PC-9 (cell line): ENCODE measurements at regions not wholly inside any gene's neighbourhood (a gene's known extent, or its start where the extent isn't known, plus 50 kb on each side); places are given as distances from the start of the nearest gene placed in this dataset.

Source experiments
- BruUV-seq: library from RNA; stranded (reverse); fragments of 400-500 nt; replicated peaks from 2 replicates; lab custom pipeline; 2021; lab: Mats Ljungman, UMichigan
- CTCF ChIA-PET: fragments of 300-600 bp; sonication (Branson Sonifier 250); formaldehyde crosslinking; loops from one replicate; lab custom pipeline; 2022; ENCODE audit warnings: antibody characterized with exemption; lab: Charles Lee
- POLR2A ChIA-PET: fragments of 300-600 bp; sonication (Branson Sonifier 250); formaldehyde crosslinking; loops from one replicate; lab custom pipeline; 2022; ENCODE audit warnings: antibody characterized with exemption; ENCODE audit not compliant: unreplicated experiment; lab: Charles Lee
- DNase-seq, 2 experiments: peaks; one replicate each; pipeline versions ENCODE4 v3.0.0 to v3.0.0-alpha.2; 2015 to 2022; ENCODE audit warnings: mixed read lengths in 1 of 2
- H2AFZ ChIP-seq: fragments of 200-600 bp; sonication (generic); 2 replicates; pipeline ENCODE4 v1.8.1; 2017; ENCODE audit warnings: antibody characterized with exemption
- H3F3A ChIP-seq: fragments of 200-600 bp; sonication (generic); 2 replicates; pipeline ENCODE4 v1.8.1; 2017; ENCODE audit warnings: antibody characterized with exemption, mild to moderate bottlenecking, low read depth; ENCODE audit not compliant: insufficient read depth
- H3K27ac ChIP-seq: fragments of 200-600 bp; sonication (generic); 2 replicates; pipeline ENCODE4 v1.6.1; 2016; ENCODE audit warnings: mixed run types
- H3K27me3 ChIP-seq: fragments of 200-600 bp; sonication (generic); 2 replicates; pipeline ENCODE4 v1.6.1; 2016; ENCODE audit warnings: low read depth, mixed run types; ENCODE audit not compliant: insufficient read depth
- H3K36me3 ChIP-seq: fragments of 200-600 bp; sonication (generic); 2 replicates; pipeline ENCODE4 v1.6.1; 2016; ENCODE audit warnings: low read depth, mixed run types
- H3K4me1 ChIP-seq: fragments of 200-600 bp; sonication (generic); replicated peaks from 2 replicates; pipeline ENCODE4 v1.6.1; 2016; ENCODE audit warnings: mixed run types; ENCODE audit not compliant: insufficient read depth
- H3K4me2 ChIP-seq: fragments of 200-600 bp; sonication (generic); 2 replicates; pipeline ENCODE4 v1.6.1; 2017; ENCODE audit warnings: mixed run types
- H3K4me3 ChIP-seq: fragments of 200-600 bp; sonication (generic); 2 replicates; pipeline ENCODE4 v1.6.1; 2016; ENCODE audit warnings: mixed run types
- H3K79me2 ChIP-seq: fragments of 200-600 bp; sonication (generic); 2 replicates; pipeline ENCODE4 v1.6.1; 2017; ENCODE audit warnings: low read depth, mixed run types
- H3K9me2 ChIP-seq: fragments of 200-600 bp; sonication (generic); 2 replicates; pipeline ENCODE4 v1.8.1; 2017; ENCODE audit warnings: mild to moderate bottlenecking; ENCODE audit not compliant: insufficient read depth
- H3K9me3 ChIP-seq: fragments of 200-600 bp; sonication (generic); 2 replicates; pipeline ENCODE4 v1.8.1; 2016; ENCODE audit warnings: low read depth; ENCODE audit not compliant: insufficient read depth
- H4K20me1 ChIP-seq: fragments of 200-600 bp; sonication (generic); 2 replicates; pipeline ENCODE4 v1.8.1; 2017; ENCODE audit not compliant: insufficient read depth
- CTCF ChIP-seq: fragments of 200-600 bp; sonication (generic); conservative IDR thresholded peaks from 2 replicates; pipeline ENCODE4 v1.6.1; 2017; ENCODE audit warnings: mixed run types, antibody characterized with exemption, mild to moderate bottlenecking, moderate library complexity
- EZH2 ChIP-seq: fragments of 200-600 bp; sonication (generic); IDR thresholded peaks from 2 replicates; pipeline ENCODE4 v1.8.0; 2017; ENCODE audit warnings: antibody characterized with exemption, low read depth
- intact Hi-C: fragments of 100-400 bp; cut with micrococcal nuclease; formaldehyde crosslinking; loops from one replicate; pipeline ENCODE4 v1.10.0; 2022; ENCODE audit not compliant: unreplicated experiment

DNA sequence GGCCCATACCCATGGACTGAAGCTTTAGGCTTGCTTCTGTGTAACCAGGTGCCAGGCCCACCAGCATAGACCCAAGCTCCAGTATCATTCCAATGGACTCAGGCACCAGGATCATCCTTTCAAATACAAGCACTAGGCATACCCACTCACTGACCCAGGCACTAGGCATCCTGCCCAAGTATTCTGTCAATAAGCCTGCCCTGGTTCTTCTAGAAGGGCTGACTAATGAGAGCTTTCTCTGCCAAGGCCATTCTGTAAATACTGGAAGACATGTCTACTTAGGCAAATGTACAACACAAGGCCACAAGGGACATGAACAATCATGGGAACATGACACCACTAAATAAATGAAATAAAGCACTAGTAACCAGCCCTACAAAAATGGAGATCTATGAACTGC, 352.2 kb downstream of the FSCB start:
- no peaks in the 10 kb centered on the region for H3F3A ChIP-seq
- no peak for TF ChIP-seq EZH2
- TF ChIP-seq CTCF = no peak
- H3K4me3 ChIP-seq = no peak overlapping the region
- H3K9me3 ChIP-seq = no peaks in the 10 kb centered on the region
- H3K9me2 ChIP-seq = no peaks in the 10 kb centered on the region
- ChIA-PET POLR2A (no interaction called here), CTCF (no interaction called here)
- H3K27ac ChIP-seq = no peak overlapping the region
- no peak overlapping the region for H2AFZ ChIP-seq
- H3K79me2 ChIP-seq = no peaks in the 10 kb centered on the region
- no peaks in the 10 kb centered on the region for H3K27me3 ChIP-seq
- H4K20me1 ChIP-seq = no peaks in the 10 kb centered on the region; the same call in 1 of the 2 replicates
- no peaks in the 10 kb centered on the region for H3K4me1 ChIP-seq
- no peaks in the 10 kb centered on the region for H3K36me3 ChIP-seq
- no peak overlapping the region for H3K4me2 ChIP-seq
- BruUV-seq = no TSS peak
- no peak for DNase-seq
- intact Hi-C loops = no loop called here

DNA sequence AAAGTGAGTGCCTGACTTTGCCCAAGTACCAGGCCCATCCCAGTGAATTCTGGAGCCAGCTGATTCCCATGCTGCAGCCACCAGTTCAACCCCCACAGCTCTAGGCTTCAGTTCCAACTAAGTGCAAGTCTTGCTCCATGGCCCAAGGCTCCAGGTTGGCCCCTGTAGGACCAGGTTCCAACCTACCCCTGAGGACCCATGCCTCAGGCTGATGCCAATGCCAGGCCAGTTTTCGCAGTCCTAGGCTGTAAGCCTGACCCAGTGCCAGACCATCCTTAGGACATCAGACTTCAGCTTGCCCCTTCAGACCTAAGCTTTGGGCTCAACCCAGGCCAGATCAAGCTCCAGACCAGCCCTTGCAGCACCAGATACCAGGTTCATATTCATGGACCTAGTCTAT, 352.6 kb downstream of the FSCB start:
- ChIA-PET CTCF (no interaction called here), POLR2A (no interaction called here)
- no peaks in the 10 kb centered on the region for H3K9me3 ChIP-seq
- H3K4me1 ChIP-seq = no peaks in the 10 kb centered on the region
- H2AFZ ChIP-seq = no peak overlapping the region
- H3K27me3 ChIP-seq = no peaks in the 10 kb centered on the region
- H3K79me2 ChIP-seq = no peaks in the 10 kb centered on the region
- H4K20me1 ChIP-seq = no peaks in the 10 kb centered on the region; the same call in 1 of the 2 replicates
- H3K4me3 ChIP-seq = no peak overlapping the region
- H3K9me2 ChIP-seq = no peaks in the 10 kb centered on the region
- no peak for DNase-seq
- intact Hi-C loops = no loop called here
- H3K4me2 ChIP-seq = no peak overlapping the region
- BruUV-seq = no TSS peak
- H3K27ac ChIP-seq = no peak overlapping the region
- H3K36me3 ChIP-seq = no peaks in the 10 kb centered on the region
- TF ChIP-seq CTCF (no peak), EZH2 (no peak)
- H3F3A ChIP-seq = no peaks in the 10 kb centered on the region

DNA sequence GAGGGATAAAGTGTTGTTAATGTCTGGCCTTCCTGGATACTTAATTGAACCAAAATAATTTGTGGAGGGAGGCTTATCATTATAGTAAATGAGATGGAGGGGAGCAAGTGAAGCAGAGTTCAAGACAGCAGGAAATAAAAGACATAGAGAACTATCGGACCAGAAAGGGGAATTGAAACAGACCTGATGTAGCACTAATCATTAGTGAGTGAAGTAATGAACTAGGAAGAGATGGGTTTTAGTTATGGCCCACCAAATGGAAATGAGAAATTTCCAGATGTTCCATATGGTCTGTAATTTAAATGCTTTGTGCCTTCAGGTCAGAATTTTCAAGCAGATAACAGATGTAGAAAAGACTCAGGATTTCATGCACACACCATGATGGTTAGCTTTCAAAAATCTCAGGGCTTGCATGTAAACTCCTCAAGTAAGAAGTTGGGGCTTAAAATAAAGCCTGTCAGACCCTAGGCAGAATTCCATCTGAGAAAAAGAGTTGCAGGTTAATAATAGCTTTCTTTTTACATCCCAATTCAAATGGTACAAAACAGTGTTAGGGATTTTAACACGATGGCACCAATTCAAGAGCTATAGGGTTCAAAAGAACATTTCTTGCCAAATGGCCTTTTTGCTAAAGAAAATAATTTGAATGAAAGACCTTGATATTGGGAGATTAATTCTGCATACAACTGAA, 355.8 kb downstream of the FSCB start:
- ChIA-PET POLR2A (no interaction called here), CTCF (no interaction called here)
- no peaks in the 10 kb centered on the region; the same call in 1 of the 2 replicates for H4K20me1 ChIP-seq
- H3K4me3 ChIP-seq = no peak overlapping the region
- H3K4me1 ChIP-seq = no peaks in the 10 kb centered on the region
- no peaks in the 10 kb centered on the region for H3K36me3 ChIP-seq
- TF ChIP-seq CTCF (no peak), EZH2 (no peak)
- H3K27ac ChIP-seq = no peak overlapping the region
- no peaks in the 10 kb centered on the region for H3F3A ChIP-seq
- no peaks in the 10 kb centered on the region for H3K79me2 ChIP-seq
- no peaks in the 10 kb centered on the region for H3K27me3 ChIP-seq
- no peaks in the 10 kb centered on the region for H3K9me2 ChIP-seq
- BruUV-seq = no TSS peak
- no peak overlapping the region for H2AFZ ChIP-seq
- intact Hi-C loops = no loop called here
- H3K4me2 ChIP-seq = no peak overlapping the region
- DNase-seq = no peak
- no peaks in the 10 kb centered on the region; the same call in 1 of the 2 replicates for H3K9me3 ChIP-seq
